ENCODE measurements at regions not wholly inside any gene's neighbourhood (a gene's known extent, or its start where the extent isn't known, plus 50 kb on each side); places are given as distances from the start of the nearest gene placed in this dataset.

GRCh38 chr19:32097011-32097410 is 248.4 kb upstream of the ZNF507 start:
- no peak for TF ChIP-seq CTCF (IDR thresholded peaks at IDR 0.05; ENCODE audit: low read depth, low read length)
- TF ChIP-seq EZH2phosphoT487 (IDR thresholded peaks at IDR 0.05; ENCODE audit: low read depth) = no peak

Measured in OCI-LY3 (cell line).